ENCODE measurements at regions not wholly inside any gene's neighbourhood (a gene's known extent, or its start where the extent isn't known, plus 50 kb on each side); places are given as distances from the start of the nearest gene placed in this dataset.
"Not testable (repeated sequence)": the region's sequence is repeated elsewhere in the genome, so short reads cannot be mapped to it uniquely, and the experiment has no call there.

GRCh38 chr4:133277940-133278339, 128.8 kb downstream of the PCDH10 start:
- DNase-seq: not testable (repeated sequence)

- DNase-seq: no peak
These were observed 126.2 kb downstream of the PCDH10 start for GRCh38 chr4:133275246-133275645.

GRCh38 chr4:133273401-133273800, 124.3 kb downstream of the PCDH10 start:
- DNase-seq: no peak

GRCh38 chr4:133270021-133270570, 121.0 kb downstream of the PCDH10 start:
- DNase-seq: no peak

- DNase-seq: no peak
These were observed 119.1 kb downstream of the PCDH10 start for GRCh38 chr4:133268205-133268604.

GRCh38 chr4:133267506-133267905, 118.4 kb downstream of the PCDH10 start:
- DNase-seq: not testable (repeated sequence)

GRCh38 chr4:133266966-133267365, 117.9 kb downstream of the PCDH10 start:
- DNase-seq: not testable (repeated sequence)

GRCh38 chr4:133264251-133264650, 115.2 kb downstream of the PCDH10 start:
- DNase-seq: not testable (repeated sequence)

- no peak for DNase-seq
These were observed 114.0 kb downstream of the PCDH10 start for GRCh38 chr4:133263104-133263503.

GRCh38 chr4:133247861-133248260, 98.8 kb downstream of the PCDH10 start:
- DNase-seq: no peak

- DNase-seq: no peak
These were observed 96.1 kb downstream of the PCDH10 start for GRCh38 chr4:133245226-133245625.

Measured in NCI-H345 (cell line).